AG09309 (cell line): ENCODE measurements at regions not wholly inside any gene's neighbourhood (a gene's known extent, or its start where the extent isn't known, plus 50 kb on each side); places are given as distances from the start of the nearest gene placed in this dataset.
"Not testable (repeated sequence)": the region's sequence is repeated elsewhere in the genome, so short reads cannot be mapped to it uniquely, and the experiment has no call there.

Experiments used
- DNase-seq: peaks from one replicate; pipeline ENCODE4 v3.0.0-alpha.2; 2010; ENCODE audit warnings: low read depth
- H3K4me3 ChIP-seq: 2 replicates; pipeline ENCODE4 v1.5.1; 2011; ENCODE audit warnings: mild to moderate bottlenecking, low read depth, low read length, moderate library complexity; ENCODE audit not compliant: control insufficient read depth
- TF ChIP-seq, protein P1 (sequence below): IDR thresholded peaks from 2 replicates; pipeline ENCODE4 v1.5.1; 2011; ENCODE audit warnings: mild to moderate bottlenecking, low read depth, low read length, inconsistent platforms; ENCODE audit not compliant: insufficient read depth, control insufficient read depth; ENCODE audit errors: missing control alignments

DNA sequence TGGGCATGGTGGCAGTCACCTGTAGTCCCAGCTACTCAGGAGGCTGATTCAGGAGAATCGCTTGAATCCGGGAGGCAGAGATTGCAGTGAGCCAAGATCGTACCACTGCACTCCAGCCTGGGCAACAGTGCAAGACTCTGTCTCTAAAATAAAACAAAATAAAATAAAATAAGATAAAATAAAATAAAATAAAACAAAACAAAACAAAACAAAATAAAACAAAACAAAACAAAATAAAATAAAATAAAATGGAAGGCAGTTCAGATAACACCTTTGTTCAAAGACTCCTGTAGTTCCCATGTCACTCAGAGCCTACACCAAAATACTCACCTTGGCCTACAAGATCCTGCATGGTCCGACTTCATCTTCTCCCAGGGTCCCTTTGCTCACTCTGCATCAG, 61.3 kb downstream of the SYF2 start:
- not testable (repeated sequence) for H3K4me3 ChIP-seq, DNase-seq

DNA sequence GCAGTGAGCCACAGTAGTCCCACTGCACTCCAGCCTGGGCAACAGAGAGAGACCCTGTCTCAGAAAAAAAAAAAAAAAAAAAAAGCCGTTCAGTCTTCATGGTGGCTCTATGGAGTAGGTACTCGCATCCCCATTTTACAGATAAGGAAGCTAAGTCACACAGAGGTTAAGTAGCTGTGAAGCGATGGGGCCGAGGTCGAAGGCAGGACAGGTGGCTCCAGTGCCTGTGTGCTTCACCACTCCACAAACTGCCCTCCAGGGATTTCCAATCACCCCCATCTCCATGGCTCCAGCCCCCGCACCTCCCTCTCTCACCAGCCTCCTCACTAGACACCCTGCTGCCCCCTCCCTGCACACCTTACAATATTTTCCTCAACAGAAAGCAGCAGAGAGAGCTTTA, 61.9 kb downstream of the SYF2 start:
- TF ChIP-seq, protein P1, sequence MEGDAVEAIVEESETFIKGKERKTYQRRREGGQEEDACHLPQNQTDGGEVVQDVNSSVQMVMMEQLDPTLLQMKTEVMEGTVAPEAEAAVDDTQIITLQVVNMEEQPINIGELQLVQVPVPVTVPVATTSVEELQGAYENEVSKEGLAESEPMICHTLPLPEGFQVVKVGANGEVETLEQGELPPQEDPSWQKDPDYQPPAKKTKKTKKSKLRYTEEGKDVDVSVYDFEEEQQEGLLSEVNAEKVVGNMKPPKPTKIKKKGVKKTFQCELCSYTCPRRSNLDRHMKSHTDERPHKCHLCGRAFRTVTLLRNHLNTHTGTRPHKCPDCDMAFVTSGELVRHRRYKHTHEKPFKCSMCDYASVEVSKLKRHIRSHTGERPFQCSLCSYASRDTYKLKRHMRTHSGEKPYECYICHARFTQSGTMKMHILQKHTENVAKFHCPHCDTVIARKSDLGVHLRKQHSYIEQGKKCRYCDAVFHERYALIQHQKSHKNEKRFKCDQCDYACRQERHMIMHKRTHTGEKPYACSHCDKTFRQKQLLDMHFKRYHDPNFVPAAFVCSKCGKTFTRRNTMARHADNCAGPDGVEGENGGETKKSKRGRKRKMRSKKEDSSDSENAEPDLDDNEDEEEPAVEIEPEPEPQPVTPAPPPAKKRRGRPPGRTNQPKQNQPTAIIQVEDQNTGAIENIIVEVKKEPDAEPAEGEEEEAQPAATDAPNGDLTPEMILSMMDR = no peak
- no peak for DNase-seq
- H3K4me3 ChIP-seq = no peak overlapping the region

DNA sequence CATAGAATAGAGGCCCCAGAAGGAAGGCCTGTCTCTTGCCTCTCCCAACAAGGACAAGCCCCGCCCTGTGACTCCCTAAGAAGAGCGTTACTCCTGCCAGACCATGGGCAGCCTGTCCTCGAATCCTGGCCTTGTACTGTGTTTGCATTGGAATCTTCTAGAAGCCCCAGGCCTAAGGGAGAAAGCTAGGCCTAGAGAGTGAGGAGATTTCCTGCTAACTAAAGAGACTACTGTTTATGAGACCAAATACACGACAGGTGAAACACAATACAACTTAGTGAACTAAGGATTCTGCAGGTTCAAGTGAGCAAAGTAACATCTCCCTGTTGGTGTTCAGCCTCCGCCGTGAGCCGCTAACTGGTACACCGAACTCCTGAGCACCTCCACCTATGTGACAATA, 62.7 kb downstream of the SYF2 start:
- TF ChIP-seq, protein P1 = no peak
- no peak overlapping the region for H3K4me3 ChIP-seq
- DNase-seq = no peak

DNA sequence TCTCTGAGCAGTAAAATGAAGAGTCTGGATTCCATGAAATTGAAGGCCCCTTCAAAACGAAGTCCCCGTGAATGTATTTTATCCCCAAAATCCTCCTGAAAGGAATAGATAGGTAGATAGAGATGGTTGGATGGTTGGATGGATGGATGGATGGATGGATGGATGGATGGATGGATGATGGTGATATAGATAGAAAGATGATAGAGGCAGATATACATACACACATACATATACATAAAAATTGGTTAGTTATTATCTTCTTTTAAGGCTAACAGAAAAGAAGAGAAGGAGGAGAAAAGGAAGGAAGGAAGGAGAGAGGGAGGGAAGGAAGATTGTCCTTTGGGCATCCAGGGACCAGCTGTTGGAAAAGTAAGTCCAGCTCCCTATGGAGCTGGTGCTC, 63.1 kb downstream of the SYF2 start:
- TF ChIP-seq, protein P1 = no peak
- DNase-seq = no peak
- no peak overlapping the region for H3K4me3 ChIP-seq

DNA sequence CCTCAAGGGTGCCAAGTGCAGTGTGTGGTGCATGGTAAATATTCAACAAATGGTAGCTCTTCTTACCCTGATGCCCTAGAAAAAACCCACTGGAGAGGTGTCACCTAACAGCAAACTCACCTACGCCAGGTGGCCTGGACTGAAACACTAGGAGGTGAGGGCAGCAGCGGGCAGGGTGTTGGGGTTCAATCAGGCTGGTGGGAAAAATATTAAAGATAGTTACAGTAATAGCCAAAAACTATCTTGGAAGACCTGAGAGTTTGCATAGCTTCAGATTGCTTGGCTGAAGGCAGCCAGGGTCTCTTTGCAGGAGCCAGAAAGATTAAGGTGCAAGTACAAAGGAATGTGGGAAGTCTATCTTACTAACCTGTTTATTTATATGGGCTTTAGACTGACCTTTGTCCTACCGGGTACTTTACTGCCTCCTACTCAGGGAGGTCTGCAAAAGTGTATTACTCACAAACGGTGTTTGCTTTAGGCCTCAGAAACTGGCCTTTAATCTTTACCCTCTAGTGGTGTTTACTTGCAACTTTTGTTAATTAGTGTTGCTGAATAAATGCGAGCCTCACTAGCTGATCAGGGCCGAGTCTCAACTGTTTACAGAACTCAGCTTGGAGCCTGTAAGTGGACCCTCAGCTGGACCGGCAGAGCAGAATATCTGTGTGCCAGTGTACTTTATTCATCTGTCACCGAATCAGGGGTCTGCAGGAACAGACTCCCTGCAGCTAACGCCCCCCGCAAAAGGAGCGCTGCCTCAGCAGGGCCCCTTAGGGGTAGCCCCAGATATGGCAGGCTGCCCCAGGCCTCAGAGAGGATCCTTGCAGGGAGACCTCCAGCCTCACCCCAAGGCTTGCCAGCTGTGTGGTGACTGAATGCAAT, 63.9 kb downstream of the SYF2 start:
- no peak for DNase-seq
- TF ChIP-seq, protein P1 = no peak
- H3K4me3 ChIP-seq = no peak overlapping the region

DNA sequence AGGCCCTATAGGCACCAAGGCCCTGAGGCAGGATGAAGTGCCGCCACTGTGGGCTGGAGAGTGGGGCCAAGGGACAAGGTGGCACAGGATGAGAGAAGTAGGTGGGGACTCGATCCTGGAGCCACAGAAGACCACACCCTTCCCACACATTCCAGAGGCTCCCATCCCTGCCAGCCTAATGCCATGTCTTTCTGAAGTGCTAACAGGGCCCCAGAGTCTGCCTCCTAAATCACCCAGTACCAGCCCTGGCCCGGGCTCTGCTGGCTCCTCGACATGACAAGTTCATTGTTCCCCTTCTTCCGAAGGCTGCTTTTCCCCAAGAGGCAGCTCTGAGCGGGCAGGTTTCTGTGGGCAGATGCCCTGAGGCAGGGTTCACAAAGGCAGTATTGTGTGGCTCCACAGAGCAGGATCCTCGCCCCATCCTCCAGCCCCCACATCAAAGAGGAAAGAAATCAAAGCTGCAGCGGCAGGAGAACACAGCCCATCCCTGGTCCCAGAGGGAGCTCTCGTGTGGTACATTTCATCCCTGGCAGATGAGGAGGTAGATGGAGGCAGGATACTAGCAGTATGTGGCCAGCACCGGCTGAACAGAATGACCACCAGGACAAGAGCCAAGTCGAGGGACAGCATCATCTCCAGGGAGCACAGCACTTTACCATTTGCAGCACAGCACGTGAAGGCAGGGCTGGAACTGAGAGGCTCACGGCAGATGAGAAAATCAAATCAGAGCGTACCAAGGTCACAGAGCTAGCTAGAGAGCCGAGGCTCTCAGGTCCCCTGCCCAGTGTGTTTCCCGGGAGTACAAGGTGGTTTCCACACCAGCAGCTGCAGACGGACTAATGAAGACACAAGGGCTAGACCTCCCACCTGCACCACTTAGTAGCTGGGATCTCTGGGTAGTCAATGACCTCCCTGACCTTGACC, 64.8 kb downstream of the SYF2 start:
- TF ChIP-seq, protein P1 = no peak
- DNase-seq = no peak
- no peak overlapping the region for H3K4me3 ChIP-seq

DNA sequence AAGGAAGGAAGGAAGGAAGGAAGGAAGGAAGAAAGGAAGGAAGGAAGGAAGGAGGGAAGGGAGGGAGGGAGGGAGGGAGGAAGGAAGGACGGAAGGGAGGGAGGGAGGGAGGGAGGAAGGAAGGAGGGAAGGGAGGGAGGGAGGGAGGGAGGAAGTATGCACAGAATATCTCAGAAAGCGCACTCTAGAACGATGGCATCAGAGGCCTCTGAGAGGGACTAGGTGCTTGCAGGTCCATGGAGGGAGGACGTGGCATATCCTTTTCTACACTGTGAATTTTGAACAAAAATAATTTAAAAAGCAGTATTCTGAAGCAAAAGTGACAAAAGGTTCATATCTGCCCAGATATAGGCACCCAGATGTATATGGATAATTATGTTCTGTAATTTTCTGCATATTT, 65.5 kb downstream of the SYF2 start:
- TF ChIP-seq, protein P1 = no peak
- no peak for DNase-seq
- H3K4me3 ChIP-seq = no peak overlapping the region
